Bronchial epithelial cell (primary cell): ENCODE measurements at regions not wholly inside any gene's neighbourhood (a gene's known extent, or its start where the extent isn't known, plus 50 kb on each side); places are given as distances from the start of the nearest gene placed in this dataset.

Source experiments
- DNase-seq: peaks from one replicate; pipeline ENCODE4 v3.0.0-alpha.2; 2010; ENCODE audit warnings: low read depth
- FAIRE-seq: peaks from 2 replicates; lab custom pipeline; 2011; peaks lifted over from hg19 to GRCh38; lab: Jason Lieb, UNC
- H3K27me3 ChIP-seq: 2 replicates; pipeline ENCODE4 v1.5.1; 2011; ENCODE audit warnings: low read length; ENCODE audit not compliant: control insufficient read depth, insufficient read depth
- H3K36me3 ChIP-seq: 2 replicates; pipeline ENCODE4 v1.5.1; 2011; ENCODE audit warnings: low read length; ENCODE audit not compliant: control insufficient read depth, insufficient read depth
- H3K4me3 ChIP-seq: 2 replicates; pipeline ENCODE4 v1.5.1; 2011; ENCODE audit warnings: mild to moderate bottlenecking, low read depth, low read length, control low read depth
- TF ChIP-seq, protein P1 (sequence below): IDR thresholded peaks from 2 replicates; pipeline ENCODE4 v1.5.1; 2011; ENCODE audit warnings: mild to moderate bottlenecking, moderate library complexity, low read length, control low read depth, inconsistent platforms; ENCODE audit not compliant: insufficient read depth, severe bottlenecking

- DNase-seq (no peak), FAIRE-seq (no peak)
- Histone ChIP-seq H3K27me3 (peaks cover 37% of the 10 kb centered on the region), H3K4me3 (no peak overlapping the region), H3K36me3 (no peaks in the 10 kb centered on the region)
- TF ChIP-seq, protein P1, sequence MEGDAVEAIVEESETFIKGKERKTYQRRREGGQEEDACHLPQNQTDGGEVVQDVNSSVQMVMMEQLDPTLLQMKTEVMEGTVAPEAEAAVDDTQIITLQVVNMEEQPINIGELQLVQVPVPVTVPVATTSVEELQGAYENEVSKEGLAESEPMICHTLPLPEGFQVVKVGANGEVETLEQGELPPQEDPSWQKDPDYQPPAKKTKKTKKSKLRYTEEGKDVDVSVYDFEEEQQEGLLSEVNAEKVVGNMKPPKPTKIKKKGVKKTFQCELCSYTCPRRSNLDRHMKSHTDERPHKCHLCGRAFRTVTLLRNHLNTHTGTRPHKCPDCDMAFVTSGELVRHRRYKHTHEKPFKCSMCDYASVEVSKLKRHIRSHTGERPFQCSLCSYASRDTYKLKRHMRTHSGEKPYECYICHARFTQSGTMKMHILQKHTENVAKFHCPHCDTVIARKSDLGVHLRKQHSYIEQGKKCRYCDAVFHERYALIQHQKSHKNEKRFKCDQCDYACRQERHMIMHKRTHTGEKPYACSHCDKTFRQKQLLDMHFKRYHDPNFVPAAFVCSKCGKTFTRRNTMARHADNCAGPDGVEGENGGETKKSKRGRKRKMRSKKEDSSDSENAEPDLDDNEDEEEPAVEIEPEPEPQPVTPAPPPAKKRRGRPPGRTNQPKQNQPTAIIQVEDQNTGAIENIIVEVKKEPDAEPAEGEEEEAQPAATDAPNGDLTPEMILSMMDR = no peak
Observed at GRCh38 chrX:119996069-119996468, 52.5 kb upstream of the NKAP start.
